HEK293 (cell line): ENCODE measurements at regions not wholly inside any gene's neighbourhood (a gene's known extent, or its start where the extent isn't known, plus 50 kb on each side); places are given as distances from the start of the nearest gene placed in this dataset.

Source experiments
- CTCF ChIA-PET: fragments of 350-600 bp; formaldehyde crosslinking; extraction: SDS; loops from one replicate; lab custom pipeline; 2021; ENCODE audit warnings: antibody characterized with exemption; lab: Yijun Ruan, JAX
- POLR2A ChIA-PET: fragments of 300-600 bp; formaldehyde crosslinking; extraction: SDS; loops from one replicate; lab custom pipeline; 2020; ENCODE audit warnings: antibody characterized with exemption, inconsistent platforms; lab: Yijun Ruan, JAX
- H3K27ac ChIP-seq: fragments of 200-500 bp; sonication (Bioruptor generic); 2 replicates; pipeline ENCODE4 v1.5.1; 2014; ENCODE audit warnings: low read depth, low read length, control low read depth, inconsistent platforms; ENCODE audit errors: extremely low read depth
- H3K36me3 ChIP-seq, 2 experiments: fragments of 200-500 bp in 1 of 2; sonication (Bioruptor generic) in 1 of 2; 1 replicate in 1 of 2; 2 replicates in 1 of 2; pipeline ENCODE4 v1.5.1; 2014 to 2017; ENCODE audit warnings: inconsistent platforms in 2 of 2, low read length in 2 of 2; ENCODE audit not compliant: control insufficient read depth in 2 of 2, insufficient read depth in 1 of 2
- H3K4me1 ChIP-seq: fragments of 200-500 bp; sonication (Bioruptor generic); 2 replicates; pipeline ENCODE4 v1.5.1; 2014; ENCODE audit warnings: mild to moderate bottlenecking, low read length, inconsistent platforms; ENCODE audit not compliant: control insufficient read depth, insufficient read depth
- H3K4me3 ChIP-seq: 2 replicates; pipeline ENCODE4 v1.5.1; 2011; ENCODE audit warnings: low read depth, mild to moderate bottlenecking, control low read depth, low read length, moderate library complexity
- H3K9me3 ChIP-seq: fragments of 200-500 bp; sonication (Bioruptor generic); 2 replicates; pipeline ENCODE4 v1.5.1; 2014; ENCODE audit warnings: low read depth, low read length, inconsistent platforms; ENCODE audit not compliant: control insufficient read depth, insufficient read depth
- BCL11B ChIP-seq: fragments of 450-650 bp; formaldehyde crosslinking; IDR thresholded peaks from 2 replicates; pipeline ENCODE4 v1.5.1; 2016; ENCODE audit warnings: low read depth, missing biosample characterization, missing genetic modification characterization
- EGR2 ChIP-seq: fragments of 450-650 bp; formaldehyde crosslinking; IDR thresholded peaks from 2 replicates; pipeline ENCODE4 v1.5.1; 2016; ENCODE audit warnings: low read depth, missing biosample characterization, missing genetic modification characterization
- GLI4 ChIP-seq: fragments of 450-650 bp; formaldehyde crosslinking; IDR thresholded peaks from 2 replicates; pipeline ENCODE4 v1.5.1; 2016; ENCODE audit warnings: missing biosample characterization, missing genetic modification characterization
- KLF1 ChIP-seq: fragments of 450-650 bp; formaldehyde crosslinking; IDR thresholded peaks from 2 replicates; pipeline ENCODE4 v1.5.1; 2016; ENCODE audit warnings: missing biosample characterization, missing genetic modification characterization
- KLF10 ChIP-seq: fragments of 450-650 bp; IDR thresholded peaks from 2 replicates; pipeline ENCODE4 v1.5.1; 2018; ENCODE audit warnings: missing biosample characterization, mild to moderate bottlenecking, missing genetic modification characterization
- MYNN ChIP-seq: fragments of 450-650 bp; formaldehyde crosslinking; IDR thresholded peaks from 2 replicates; pipeline ENCODE4 v1.5.1; 2016; ENCODE audit warnings: missing biosample characterization, missing genetic modification characterization, borderline replicate concordance
- OSR2 ChIP-seq: fragments of 450-650 bp; formaldehyde crosslinking; IDR thresholded peaks from 2 replicates; pipeline ENCODE4 v1.5.1; 2016; ENCODE audit warnings: missing biosample characterization, missing genetic modification characterization
- SETDB1 ChIP-seq: IDR thresholded peaks from one replicate; pipeline ENCODE4 v1.6.1; 2017; ENCODE audit warnings: mild to moderate bottlenecking, low read length, moderate library complexity, mixed read lengths; ENCODE audit not compliant: insufficient read length
- TCF7L2 ChIP-seq: IDR thresholded peaks from 2 replicates; pipeline ENCODE4 v1.6.1; 2011; ENCODE audit warnings: low read depth, mild to moderate bottlenecking, inconsistent platforms, low read length, moderate library complexity, borderline replicate concordance
- TSHZ1 ChIP-seq: fragments of 450-650 bp; formaldehyde crosslinking; IDR thresholded peaks from 2 replicates; pipeline ENCODE4 v1.5.1; 2016; ENCODE audit warnings: missing biosample characterization, missing genetic modification characterization, borderline replicate concordance
- WT1 ChIP-seq: fragments of 450-650 bp; formaldehyde crosslinking; IDR thresholded peaks from 2 replicates; pipeline ENCODE4 v1.5.1; 2016; ENCODE audit warnings: missing biosample characterization, missing genetic modification characterization
- ZBTB1 ChIP-seq: fragments of 450-650 bp; formaldehyde crosslinking; IDR thresholded peaks from 2 replicates; pipeline ENCODE4 v1.5.1; 2016; ENCODE audit warnings: missing biosample characterization, missing genetic modification characterization
- ZFHX2 ChIP-seq: fragments of 450-650 bp; formaldehyde crosslinking; conservative IDR thresholded peaks from 2 replicates; pipeline ENCODE4 v1.5.1; 2016; ENCODE audit warnings: missing biosample characterization, missing genetic modification characterization
- ZIC2 ChIP-seq: fragments of 450-650 bp; formaldehyde crosslinking; IDR thresholded peaks from 2 replicates; pipeline ENCODE4 v1.5.1; 2016; ENCODE audit warnings: missing biosample characterization, missing genetic modification characterization
- ZNF114 ChIP-seq: fragments of 450-650 bp; formaldehyde crosslinking; IDR thresholded peaks from 2 replicates; pipeline ENCODE4 v1.5.0; 2017; ENCODE audit warnings: missing biosample characterization, missing genetic modification characterization
- ZNF211 ChIP-seq: fragments of 450-650 bp; formaldehyde crosslinking; IDR thresholded peaks from 2 replicates; pipeline ENCODE4 v1.5.1; 2016; ENCODE audit warnings: low read depth, missing biosample characterization, missing genetic modification characterization
- ZNF214 ChIP-seq: fragments of 450-650 bp; formaldehyde crosslinking; IDR thresholded peaks from 2 replicates; pipeline ENCODE4 v1.5.1; 2017; ENCODE audit warnings: missing biosample characterization, mild to moderate bottlenecking, missing genetic modification characterization, borderline replicate concordance
- ZNF48 ChIP-seq: fragments of 450-650 bp; formaldehyde crosslinking; IDR thresholded peaks from 2 replicates; pipeline ENCODE4 v1.5.1; 2016; ENCODE audit warnings: missing biosample characterization, missing genetic modification characterization
- ZNF555 ChIP-seq: fragments of 450-650 bp; formaldehyde crosslinking; conservative IDR thresholded peaks from 2 replicates; pipeline ENCODE4 v1.5.1; 2017; ENCODE audit warnings: missing biosample characterization, mild to moderate bottlenecking, missing genetic modification characterization, inconsistent platforms
- ZNF558 ChIP-seq: fragments of 450-650 bp; formaldehyde crosslinking; IDR thresholded peaks from 2 replicates; pipeline ENCODE4 v1.5.1; 2016; ENCODE audit warnings: missing biosample characterization, missing genetic modification characterization
- ZNF600 ChIP-seq: fragments of 450-650 bp; formaldehyde crosslinking; IDR thresholded peaks from 2 replicates; pipeline ENCODE4 v1.5.1; 2016; ENCODE audit warnings: missing biosample characterization, missing genetic modification characterization
- ZNF626 ChIP-seq: fragments of 450-650 bp; sonication (Bioruptor Pico); formaldehyde crosslinking; IDR thresholded peaks from 2 replicates; pipeline ENCODE4 v1.5.1; 2018; ENCODE audit warnings: missing biosample characterization, missing genetic modification characterization, inconsistent platforms
- ZNF629 ChIP-seq: fragments of 450-650 bp; formaldehyde crosslinking; IDR thresholded peaks from 2 replicates; pipeline ENCODE4 v1.5.1; 2017; ENCODE audit warnings: missing biosample characterization, missing genetic modification characterization
- ZNF677 ChIP-seq: fragments of 450-650 bp; IDR thresholded peaks from 2 replicates; pipeline ENCODE4 v1.5.0; 2018; ENCODE audit warnings: missing biosample characterization, mild to moderate bottlenecking, missing genetic modification characterization, moderate library complexity
- TF ChIP-seq, protein P1 (sequence below): fragments of 450-650 bp; formaldehyde crosslinking; IDR thresholded peaks from 2 replicates; pipeline ENCODE4 v1.5.1; 2016; ENCODE audit warnings: missing biosample characterization, missing genetic modification characterization
- TF ChIP-seq, protein P2 (sequence below): fragments of 450-650 bp; formaldehyde crosslinking; IDR thresholded peaks from 2 replicates; pipeline ENCODE4 v1.5.1; 2016; ENCODE audit warnings: missing biosample characterization, missing genetic modification characterization

DNA sequence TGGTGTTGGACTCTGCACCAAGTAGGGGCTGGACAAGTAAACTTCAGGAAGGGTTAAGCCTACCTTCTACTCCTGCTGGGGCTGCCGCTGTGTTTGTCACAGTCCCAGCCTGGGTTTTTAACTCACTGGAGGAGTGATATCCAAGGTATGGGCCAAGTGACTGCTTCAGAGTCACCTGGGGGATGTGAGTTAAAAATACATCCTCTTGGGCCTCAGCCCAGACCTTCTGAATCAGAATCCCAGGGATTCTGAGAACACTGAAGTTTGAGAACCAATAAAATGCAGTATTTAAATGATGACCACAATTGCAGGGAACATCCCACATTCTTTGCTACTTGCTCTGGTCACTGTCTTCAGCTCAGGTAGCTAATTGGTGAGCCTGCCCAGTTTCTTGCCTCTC lies 95.1 kb upstream of the DNAH5 start (continued):
- no peak for TF ChIP-seq KLF10 (tag by site-specific recombination)
- TF ChIP-seq, protein P1, sequence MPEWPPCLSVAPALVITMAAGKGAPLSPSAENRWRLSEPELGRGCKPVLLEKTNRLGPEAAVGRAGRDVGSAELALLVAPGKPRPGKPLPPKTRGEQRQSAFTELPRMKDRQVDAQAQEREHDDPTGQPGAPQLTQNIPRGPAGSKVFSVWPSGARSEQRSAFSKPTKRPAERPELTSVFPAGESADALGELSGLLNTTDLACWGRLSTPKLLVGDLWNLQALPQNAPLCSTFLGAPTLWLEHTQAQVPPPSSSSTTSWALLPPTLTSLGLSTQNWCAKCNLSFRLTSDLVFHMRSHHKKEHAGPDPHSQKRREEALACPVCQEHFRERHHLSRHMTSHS (tag by site-specific recombination): no peak
- TF ChIP-seq ZNF629 (tag by site-specific recombination): no peak
- TF ChIP-seq ZBTB1 (tag by site-specific recombination): no peak
- no peak for TF ChIP-seq TSHZ1 (tag by site-specific recombination)
- no peak for TF ChIP-seq TCF7L2
- no peak for TF ChIP-seq KLF1 (tag by site-specific recombination)
- no peak for TF ChIP-seq BCL11B
- no peak for TF ChIP-seq ZNF211
- no peak for TF ChIP-seq GLI4 (tag by site-specific recombination)
- no peak for TF ChIP-seq ZNF626 (tag by site-specific recombination)
- TF ChIP-seq, all 188 proteins: peak for 0

DNA sequence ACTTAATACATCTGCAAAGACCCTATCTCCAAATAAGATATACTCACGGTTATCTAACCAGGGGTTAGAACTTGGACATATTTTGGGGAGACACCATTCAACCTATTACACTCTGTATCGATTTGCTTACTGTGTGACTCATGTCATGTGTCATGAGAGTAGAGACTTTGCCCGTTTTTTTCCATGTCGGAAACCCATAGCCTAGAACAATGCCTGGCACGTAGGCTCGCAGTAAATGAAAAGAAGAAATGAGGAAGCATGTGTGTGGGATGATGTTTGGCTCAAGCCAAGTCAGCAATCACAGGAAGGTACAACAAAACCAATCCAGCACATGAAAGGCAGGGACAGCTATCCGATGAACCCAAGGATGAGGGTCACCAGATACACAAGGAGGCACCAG lies 94.6 kb upstream of the DNAH5 start:
- no peak overlapping the region for H3K27ac ChIP-seq
- H3K4me3 ChIP-seq: no peak overlapping the region
- POLR2A ChIA-PET: no interaction called here
- CTCF ChIA-PET: interaction anchor here (1.0 to 2.7 kb wide), 3 partner anchors 27 to 231 kb away, joined by 3 to 6 read pairs (median 5); no protein-coding TSS in a partner anchor
- TF ChIP-seq TCF7L2: no peak
- TF ChIP-seq SETDB1: no peak
- TF ChIP-seq, protein P2, sequence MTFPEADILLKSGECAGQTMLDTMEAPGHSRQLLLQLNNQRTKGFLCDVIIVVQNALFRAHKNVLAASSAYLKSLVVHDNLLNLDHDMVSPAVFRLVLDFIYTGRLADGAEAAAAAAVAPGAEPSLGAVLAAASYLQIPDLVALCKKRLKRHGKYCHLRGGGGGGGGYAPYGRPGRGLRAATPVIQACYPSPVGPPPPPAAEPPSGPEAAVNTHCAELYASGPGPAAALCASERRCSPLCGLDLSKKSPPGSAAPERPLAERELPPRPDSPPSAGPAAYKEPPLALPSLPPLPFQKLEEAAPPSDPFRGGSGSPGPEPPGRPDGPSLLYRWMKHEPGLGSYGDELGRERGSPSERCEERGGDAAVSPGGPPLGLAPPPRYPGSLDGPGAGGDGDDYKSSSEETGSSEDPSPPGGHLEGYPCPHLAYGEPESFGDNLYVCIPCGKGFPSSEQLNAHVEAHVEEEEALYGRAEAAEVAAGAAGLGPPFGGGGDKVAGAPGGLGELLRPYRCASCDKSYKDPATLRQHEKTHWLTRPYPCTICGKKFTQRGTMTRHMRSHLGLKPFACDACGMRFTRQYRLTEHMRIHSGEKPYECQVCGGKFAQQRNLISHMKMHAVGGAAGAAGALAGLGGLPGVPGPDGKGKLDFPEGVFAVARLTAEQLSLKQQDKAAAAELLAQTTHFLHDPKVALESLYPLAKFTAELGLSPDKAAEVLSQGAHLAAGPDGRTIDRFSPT (tag by site-specific recombination): no peak
- TF ChIP-seq EGR2: 0 out of 2 replicates have a peak, but pooled peaks have one; percentile 12
- no peak for TF ChIP-seq ZNF677
- no peak for TF ChIP-seq ZNF114
- TF ChIP-seq ZNF214 (tag by site-specific recombination): no peak
- peaks cover 20% of the 10 kb centered on the region for H3K4me1 ChIP-seq
- H3K36me3 ChIP-seq: no peaks in the 10 kb centered on the region
- H3K9me3 ChIP-seq: no peaks in the 10 kb centered on the region

- H3K36me3 ChIP-seq: no peaks in the 10 kb centered on the region
- no peak overlapping the region for H3K4me3 ChIP-seq
- H3K9me3 ChIP-seq: no peaks in the 10 kb centered on the region
- peaks cover 20% of the 10 kb centered on the region for H3K4me1 ChIP-seq
- TF ChIP-seq ZNF48 (tag by site-specific recombination) (no peak), ZFHX2 (tag by site-specific recombination) (peak; percentile 94), ZIC2 (peak; percentile 79), OSR2 (tag by site-specific recombination) (0 out of 2 replicates have a peak, but pooled peaks have one; percentile 31), EGR2 (peak; percentile 88), ZNF558 (tag by site-specific recombination) (no peak), ZNF600 (tag by site-specific recombination) (0 out of 2 replicates have a peak, but pooled peaks have one; percentile 34), MYNN (tag by site-specific recombination) (no peak), WT1 (tag by site-specific recombination) (no peak), ZNF555 (no peak)
- CTCF ChIA-PET: interaction anchor here (0.6 to 2.7 kb wide), 10 partner anchors 21 to 610 kb away, joined by 3 to 6 read pairs (median 4); no protein-coding TSS in a partner anchor
- H3K27ac ChIP-seq: no peak overlapping the region
- POLR2A ChIA-PET: interaction anchor here (1.1 kb wide), 1 partner anchor 8 kb away, joined by 5 read pairs; no protein-coding TSS in a partner anchor
Measured at GRCh38 chr5:14038341-14038959, 94.0 kb upstream of the DNAH5 start.
